Liver (tissue), 8 donors: ENCODE measurements at regions not wholly inside any gene's neighbourhood (a gene's known extent, or its start where the extent isn't known, plus 50 kb on each side); places are given as distances from the start of the nearest gene placed in this dataset.
A peak's percentile ranks its signal among the peaks of the same experiment; 100 is the strongest.

Experiments used
- DNase-seq: peaks from one replicate; pipeline ENCODE4 v3.0.0-alpha.2; 2017; ENCODE audit warnings: low spot score
- H3K27ac ChIP-seq, 2 donors: one replicate each; pipeline ENCODE4 v1.7.0; 2013; ENCODE audit warnings: inconsistent platforms in 2 of 2, low read length in 2 of 2, control low read depth in 1 of 2, low read depth in 1 of 2, mild to moderate bottlenecking in 1 of 2
- H3K27me3 ChIP-seq, 4 donors: one replicate each; pipeline versions ENCODE4 v1.6.1 to v1.7.0; 2013; ENCODE audit warnings: low read length in 3 of 4, inconsistent platforms in 1 of 4, mild to moderate bottlenecking in 1 of 4, moderate library complexity in 1 of 4; ENCODE audit not compliant: control insufficient read depth in 4 of 4, insufficient read depth in 4 of 4
- H3K36me3 ChIP-seq, 4 donors: one replicate each; pipeline versions ENCODE4 v1.6.1 to v1.7.0; 2013; ENCODE audit warnings: low read length in 3 of 4, mild to moderate bottlenecking in 3 of 4, low read depth in 1 of 4, moderate library complexity in 1 of 4; ENCODE audit not compliant: control insufficient read depth in 4 of 4, insufficient read depth in 3 of 4
- H3K4me1 ChIP-seq, 4 donors: one replicate each; pipeline versions ENCODE4 v1.6.1 to v1.7.0; 2013; ENCODE audit warnings: low read length in 3 of 4, mild to moderate bottlenecking in 3 of 4, moderate library complexity in 1 of 4; ENCODE audit not compliant: control insufficient read depth in 4 of 4, insufficient read depth in 4 of 4
- H3K4me3 ChIP-seq, 3 donors: one replicate each; pipeline versions ENCODE4 v1.6.1 to v1.7.0; 2013; ENCODE audit warnings: low read length in 3 of 3, control low read depth in 1 of 3, low read depth in 1 of 3, mild to moderate bottlenecking in 1 of 3
- H3K9ac ChIP-seq, 2 donors: one replicate each; pipeline ENCODE4 v1.7.0; 2013; ENCODE audit warnings: low read length in 2 of 2, mild to moderate bottlenecking in 2 of 2, moderate library complexity in 2 of 2, control low read depth in 1 of 2, low read depth in 1 of 2
- H3K9me3 ChIP-seq, 4 donors: one replicate each; pipeline versions ENCODE4 v1.6.1 to v1.7.0; 2013; ENCODE audit warnings: low read length in 3 of 4; ENCODE audit not compliant: control insufficient read depth in 4 of 4
- CTCF ChIP-seq: fragments of 150-350 bp; IDR thresholded peaks from 2 replicates; pipeline ENCODE4 v1.5.1; 2017; ENCODE audit warnings: improper control_type of control experiment, low read depth, low read length; ENCODE audit not compliant: missing input control
- EGR1 ChIP-seq, 2 donors: IDR thresholded peaks; 2 replicates each; pipeline ENCODE4 v1.6.1; 2016 to 2018; ENCODE audit warnings: antibody characterized with exemption in 2 of 2, low read depth in 2 of 2
- GABPA ChIP-seq, 2 donors: IDR thresholded peaks in 1 of 2; conservative IDR thresholded peaks in 1 of 2; 2 replicates each; pipeline ENCODE4 v1.6.1; 2016; ENCODE audit warnings: antibody characterized with exemption in 2 of 2, mild to moderate bottlenecking in 1 of 2, moderate library complexity in 1 of 2
- HNF4A ChIP-seq, 2 donors: conservative IDR thresholded peaks; 2 replicates each; pipeline ENCODE4 v1.6.1; 2016; ENCODE audit warnings: antibody characterized with exemption in 2 of 2, mild to moderate bottlenecking in 2 of 2
- HNF4G ChIP-seq: IDR thresholded peaks from 2 replicates; pipeline ENCODE4 v1.6.1; 2016; ENCODE audit warnings: antibody characterized with exemption
- JUND ChIP-seq, 2 donors: IDR thresholded peaks; 2 replicates each; pipeline ENCODE4 v1.6.1; 2016; ENCODE audit warnings: antibody characterized with exemption in 2 of 2
- MAX ChIP-seq: IDR thresholded peaks from 2 replicates; pipeline ENCODE4 v1.6.1; 2016; ENCODE audit warnings: antibody characterized with exemption
- NR2F2 ChIP-seq: IDR thresholded peaks from 2 replicates; pipeline ENCODE4 v1.6.1; 2016; ENCODE audit warnings: antibody characterized with exemption
- RAD21 ChIP-seq, 2 donors: IDR thresholded peaks; 2 replicates each; pipeline ENCODE4 v1.6.1; 2016; ENCODE audit warnings: antibody characterized with exemption in 2 of 2, mild to moderate bottlenecking in 2 of 2
- RXRA ChIP-seq, 2 donors: IDR thresholded peaks; 2 replicates each; pipeline ENCODE4 v1.6.1; 2017 to 2018; ENCODE audit warnings: antibody characterized with exemption in 2 of 2, mild to moderate bottlenecking in 1 of 2
- TAF1 ChIP-seq: conservative IDR thresholded peaks from 2 replicates; pipeline ENCODE4 v1.6.1; 2016; ENCODE audit warnings: antibody characterized with exemption, mild to moderate bottlenecking
- WGBS: extraction: QIAGEN DNeasy Blood & Tissue Kit; methylation state at CpG from one replicate; pipeline ENCODE4 v1.1.7; 2013; 5-methylcytosine and 5-hydroxymethylcytosine counted together
- TF ChIP-seq, protein P1 (sequence below): IDR thresholded peaks from 2 replicates; pipeline ENCODE4 v1.6.1; 2016; ENCODE audit warnings: antibody characterized with exemption
- donor health status: healthy.
- donor health status: healthy.
- donor health status: healthy.
- donor health status: healthy.
- donor health status: healthy.

GRCh38 chr2:206390181-206390580 is 53.2 kb upstream of the ADAM23 start:
- no peaks in the 10 kb centered on the region for H3K27me3 ChIP-seq
- TF ChIP-seq GABPA (IDR thresholded peaks at IDR 0.05 in 1 of 2, conservative IDR thresholded peaks at IDR 0.05 in 1 of 2) (no peak), NR2F2 (no peak), TAF1 (no peak), JUND (IDR thresholded peaks at IDR 0.05) (no peak), MAX (no peak)
- no peak overlapping the region for H3K27ac ChIP-seq
- 90% methylated on average over 2 of the region's 2 CpGs for WGBS
- no peaks in the 10 kb centered on the region for H3K36me3 ChIP-seq
- no peak for DNase-seq
- H3K4me3 ChIP-seq: no peak overlapping the region
- H3K9me3 ChIP-seq: peaks cover 0 to 11% (median 1%) of the 10 kb centered on the region in 4 donors
- H3K9ac ChIP-seq: no peak overlapping the region
- no peaks in the 10 kb centered on the region for H3K4me1 ChIP-seq

DNA sequence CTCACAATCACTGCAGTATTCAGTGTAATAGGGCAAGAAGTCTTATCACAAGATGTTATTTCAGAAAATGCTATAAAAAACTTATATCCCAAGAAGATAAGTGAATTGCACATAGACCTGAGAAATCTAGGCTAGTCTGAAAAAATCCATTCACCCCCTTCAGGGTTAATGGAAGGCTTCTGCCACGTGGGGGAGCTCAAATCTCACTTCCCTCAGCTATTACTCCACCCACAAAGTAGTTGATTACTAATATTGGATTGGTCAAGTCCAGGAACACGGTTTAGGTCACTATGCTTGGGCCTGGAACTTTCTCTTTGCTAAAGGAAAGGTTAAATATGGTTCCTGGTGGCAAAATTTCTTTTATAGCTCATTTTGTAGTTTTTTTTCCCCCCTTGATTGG is 51.2 kb upstream of the ADAM23 start:
- Histone ChIP-seq H3K4me3 (no peak overlapping the region), H3K9me3 (peaks cover 0 to 11% (median 1%) of the 10 kb centered on the region in 4 donors), H3K27me3 (no peaks in the 10 kb centered on the region), H3K36me3 (no peaks in the 10 kb centered on the region), H3K4me1 (no peaks in the 10 kb centered on the region), H3K9ac (no peak overlapping the region), H3K27ac (no peak overlapping the region)
- 12% methylated on average over 2 of the region's 2 CpGs for WGBS
- no peak for TF ChIP-seq EGR1 (IDR thresholded peaks at IDR 0.05; ENCODE audit: low read depth in 2 of 2)
- no peak for TF ChIP-seq HNF4A (conservative IDR thresholded peaks at IDR 0.05)
- TF ChIP-seq RAD21 (IDR thresholded peaks at IDR 0.05): peak; percentile 57 to 67
- TF ChIP-seq HNF4G: no peak
- TF ChIP-seq, protein P1, sequence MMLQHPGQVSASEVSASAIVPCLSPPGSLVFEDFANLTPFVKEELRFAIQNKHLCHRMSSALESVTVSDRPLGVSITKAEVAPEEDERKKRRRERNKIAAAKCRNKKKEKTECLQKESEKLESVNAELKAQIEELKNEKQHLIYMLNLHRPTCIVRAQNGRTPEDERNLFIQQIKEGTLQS: no peak
- TF ChIP-seq CTCF: peak; percentile 19
- TF ChIP-seq RXRA (IDR thresholded peaks at IDR 0.05): no peak
- DNase-seq: no peak
